ENCODE measurements at regions not wholly inside any gene's neighbourhood (a gene's known extent, or its start where the extent isn't known, plus 50 kb on each side); places are given as distances from the start of the nearest gene placed in this dataset.
A peak's percentile ranks its signal among the peaks of the same experiment; 100 is the strongest.

DNA sequence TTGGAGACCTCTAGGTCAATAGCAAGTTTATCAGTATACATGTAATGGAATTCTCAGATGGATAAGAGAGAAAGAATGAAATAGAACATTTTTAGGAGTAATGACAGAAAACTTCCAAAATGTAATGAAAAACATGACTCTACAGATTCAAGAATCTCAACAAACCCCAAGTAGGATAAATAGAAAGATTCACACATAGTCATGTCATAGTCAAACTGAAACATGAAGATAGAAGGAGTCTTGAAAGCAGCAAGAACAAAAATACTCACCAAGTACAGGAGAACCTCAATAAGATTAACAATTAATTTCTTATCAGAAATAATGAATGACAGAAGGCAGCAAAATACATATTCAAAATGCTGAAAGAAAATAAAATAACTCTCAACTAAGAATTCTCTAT, 164.5 kb downstream of the SPATA31D1 start:
- no peak for DNase-seq (ENCODE audit: low spot score)

DNA sequence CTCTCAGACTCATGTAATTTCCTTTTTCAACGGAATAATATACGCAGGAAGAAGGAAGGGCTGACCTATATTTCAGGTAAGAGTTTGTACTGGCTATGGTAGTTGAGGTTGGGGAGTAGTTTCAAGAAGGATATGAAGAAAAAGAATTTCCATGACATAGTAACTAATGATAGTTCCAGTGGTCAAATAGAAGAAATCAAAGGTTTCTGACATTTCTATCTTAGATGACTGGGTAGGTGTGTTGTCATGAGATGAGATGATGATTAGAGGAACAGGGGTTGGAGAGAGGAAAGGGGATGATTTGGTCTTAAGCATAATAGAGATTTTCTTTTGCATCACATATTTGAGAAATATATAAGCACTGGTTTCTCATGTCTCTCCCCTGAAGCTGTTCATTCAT, 166.0 kb downstream of the SPATA31D1 start:
- no peak for DNase-seq (ENCODE audit: low spot score)

DNA sequence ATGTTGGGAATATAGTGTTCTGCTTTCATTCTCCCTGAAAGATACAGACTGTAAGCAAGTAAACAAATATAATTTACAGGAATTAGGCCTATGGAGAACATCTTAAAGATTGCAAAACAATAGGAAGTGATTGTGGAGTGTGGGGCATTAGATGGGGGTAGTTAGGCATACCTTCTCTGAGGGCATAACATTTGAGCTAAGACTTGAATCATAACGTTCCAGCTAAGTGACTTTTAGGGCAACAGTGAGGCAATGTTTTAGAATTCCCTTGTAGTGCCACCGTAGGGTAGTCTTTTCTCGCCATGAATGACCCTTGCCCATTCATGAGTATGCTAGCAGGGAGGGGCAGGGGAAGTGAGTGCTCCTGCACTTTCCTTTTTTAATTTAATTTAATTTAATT, 173.3 kb downstream of the SPATA31D1 start:
- no peak for DNase-seq (ENCODE audit: low spot score)

DNA sequence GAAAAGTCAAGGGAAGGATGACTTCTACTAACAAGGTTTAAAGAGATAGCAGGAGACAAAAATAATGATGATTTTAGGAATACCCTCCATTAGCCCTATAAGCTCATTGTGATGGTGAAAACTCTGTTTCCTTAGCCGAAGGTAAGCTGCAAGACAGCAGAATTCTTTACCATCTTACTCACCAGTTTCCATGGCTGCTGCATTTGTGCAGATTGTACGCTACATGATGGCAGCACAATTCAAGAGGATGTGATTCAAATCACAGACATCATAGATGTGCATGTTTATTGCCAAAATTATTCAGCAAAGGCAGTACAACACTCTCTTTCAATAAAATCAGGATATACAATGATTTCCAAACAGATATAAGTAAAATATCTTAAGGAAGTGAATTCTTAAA, 175.6 kb downstream of the SPATA31D1 start:
- no peak for DNase-seq (ENCODE audit: low spot score)

DNA sequence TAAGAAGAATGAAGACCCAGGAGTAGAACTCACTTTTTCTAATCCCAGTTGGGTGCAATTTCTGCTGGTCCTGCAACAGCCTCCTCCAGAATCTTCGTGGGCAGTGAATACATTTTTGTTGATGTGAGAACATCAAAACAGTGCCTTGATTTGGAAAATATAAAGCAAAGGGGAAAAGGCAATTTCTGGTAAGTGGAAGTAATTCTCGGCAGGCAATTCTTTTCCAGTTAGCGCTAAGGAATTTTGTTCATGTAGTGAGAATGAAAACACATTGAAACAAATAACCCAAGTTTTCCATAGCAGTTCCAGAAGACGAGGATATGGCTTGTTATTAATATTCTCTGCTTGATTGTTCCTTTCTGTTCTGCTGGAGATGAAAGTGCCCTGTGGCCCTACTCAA, 178.7 kb downstream of the SPATA31D1 start:
- DNase-seq (ENCODE audit: low spot score): no peak

DNA sequence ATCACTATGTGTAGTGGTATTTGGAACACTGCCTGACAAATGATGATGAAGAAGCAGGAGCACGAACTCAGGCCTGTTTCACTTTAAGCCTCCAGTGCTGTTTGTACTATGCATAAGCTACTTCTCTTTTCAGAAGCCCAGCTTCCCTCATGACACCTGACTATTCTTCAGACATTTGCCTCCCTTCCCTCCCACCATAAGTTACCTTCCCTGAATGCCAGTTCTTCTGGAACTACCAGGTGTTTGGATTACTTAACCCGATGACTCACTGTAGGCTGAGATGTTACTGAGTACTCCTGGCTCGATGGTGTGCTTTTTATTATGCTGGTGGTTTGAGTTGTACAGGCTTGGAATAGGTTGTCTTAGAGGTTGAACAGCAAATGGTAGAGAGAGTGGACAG, 180.0 kb downstream of the SPATA31D1 start:
- DNase-seq (ENCODE audit: low spot score): no peak

DNA sequence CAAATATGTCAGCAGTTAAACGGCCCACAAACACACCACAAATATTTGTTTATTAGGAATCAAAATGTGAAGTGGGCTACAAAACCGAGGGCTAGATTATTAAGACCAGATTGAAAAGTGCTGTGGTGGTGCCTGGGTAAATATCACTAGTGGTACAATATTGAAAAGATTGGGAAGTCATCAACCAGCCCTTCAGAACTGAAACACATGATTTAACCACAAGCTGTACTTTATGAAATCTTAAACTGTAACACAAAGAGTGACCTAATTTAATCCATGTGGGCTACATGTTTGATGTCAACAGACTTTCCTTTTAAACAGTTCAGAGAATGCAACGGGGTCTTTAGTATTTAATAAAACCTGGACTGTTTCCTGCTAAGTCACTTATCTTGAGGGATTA, 182.3 kb downstream of the SPATA31D1 start:
- peak; percentile 25 for DNase-seq (ENCODE audit: low spot score)

DNA sequence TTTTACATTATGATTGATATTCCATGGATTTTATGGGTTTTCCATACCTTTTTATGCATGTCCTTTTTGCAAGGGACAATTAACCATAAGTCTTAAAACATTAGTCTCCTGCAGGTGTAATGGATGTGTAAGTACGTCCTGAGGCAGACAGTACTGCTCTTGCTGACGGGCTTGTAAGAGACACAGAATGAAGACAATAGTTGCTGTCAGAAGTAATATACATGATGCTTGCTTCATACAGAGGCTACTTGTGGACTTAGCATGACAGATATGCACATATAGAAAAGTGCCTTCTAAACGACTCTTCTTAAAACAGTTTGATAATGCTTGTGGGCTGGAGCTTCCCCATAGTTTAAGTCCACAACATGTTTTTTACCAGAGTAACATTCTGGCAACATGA, 182.7 kb downstream of the SPATA31D1 start:
- DNase-seq (ENCODE audit: low spot score): no peak

DNA sequence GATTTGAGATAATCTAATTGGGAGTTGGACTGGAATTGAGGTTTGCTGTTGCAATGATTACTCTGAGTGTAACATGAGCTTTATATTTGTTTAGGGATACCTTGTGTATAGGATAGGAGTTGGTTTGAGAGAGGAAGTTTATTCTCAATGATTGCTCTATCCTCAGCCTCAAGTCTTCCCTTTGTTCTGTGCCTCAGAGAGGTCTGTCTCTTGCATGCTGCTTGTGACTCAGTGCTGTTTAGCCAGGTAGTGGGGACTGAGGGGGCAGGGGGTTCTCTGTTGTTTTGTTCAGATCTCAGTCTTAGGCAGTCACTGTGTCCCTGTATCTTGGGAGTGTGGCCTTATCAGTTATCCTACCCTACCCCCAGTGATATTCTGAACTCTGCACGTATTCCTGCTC, 192.1 kb downstream of the SPATA31D1 start:
- no peak for DNase-seq (ENCODE audit: low spot score)

DNA sequence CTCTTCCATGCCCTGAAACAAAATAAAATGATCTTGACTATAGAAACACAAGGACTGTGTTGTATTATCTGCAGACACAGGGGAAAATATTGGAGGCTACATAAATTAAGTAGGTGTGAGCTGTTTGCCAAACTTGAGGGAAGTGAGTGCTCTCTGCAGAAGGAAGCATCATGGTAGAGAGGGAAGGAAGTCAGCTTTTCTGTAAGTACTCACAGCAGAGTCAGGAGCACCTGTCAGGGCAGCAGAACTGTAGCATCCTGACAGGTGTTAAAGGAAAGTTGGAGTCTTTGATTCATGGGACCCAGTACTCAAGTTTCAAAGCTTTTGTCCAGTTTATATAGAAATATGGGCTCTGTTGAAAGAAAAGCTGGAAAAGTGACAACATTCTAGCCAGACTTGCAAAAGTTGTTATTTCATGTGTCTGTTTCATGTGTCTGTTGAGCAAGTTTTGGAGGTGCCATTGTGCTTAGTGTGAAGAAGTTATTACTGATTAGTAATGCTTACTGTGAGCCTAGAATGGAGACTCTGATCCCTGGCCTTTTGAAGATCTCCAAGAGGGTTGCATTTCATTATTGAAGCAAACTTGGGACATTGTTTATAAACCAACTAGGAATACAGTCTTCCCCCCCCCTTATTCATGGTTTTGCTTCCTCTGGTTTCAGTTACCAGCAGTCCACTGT, 194.7 kb downstream of the SPATA31D1 start:
- DNase-seq (ENCODE audit: low spot score): peak; percentile 2

DNA sequence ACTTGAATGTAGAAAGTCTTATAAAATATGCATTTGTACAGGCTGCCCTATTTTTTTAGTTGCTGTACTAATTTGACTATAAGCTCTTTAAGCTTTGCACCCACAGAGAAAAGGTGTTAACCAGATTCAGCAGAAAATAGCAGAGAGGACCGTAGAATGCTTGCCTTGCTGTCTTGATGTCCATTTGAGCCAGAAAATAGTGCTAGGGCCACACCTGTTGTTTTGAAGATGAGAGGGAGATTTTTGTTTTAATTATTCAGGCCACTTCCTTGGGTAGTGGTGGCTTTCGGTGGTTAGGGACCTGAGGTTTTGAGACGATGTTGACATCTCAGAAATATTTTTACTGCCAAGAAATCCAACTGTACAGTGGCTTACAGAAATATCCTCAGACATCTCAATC, 196.0 kb downstream of the SPATA31D1 start:
- no peak for DNase-seq (ENCODE audit: low spot score)

DNA sequence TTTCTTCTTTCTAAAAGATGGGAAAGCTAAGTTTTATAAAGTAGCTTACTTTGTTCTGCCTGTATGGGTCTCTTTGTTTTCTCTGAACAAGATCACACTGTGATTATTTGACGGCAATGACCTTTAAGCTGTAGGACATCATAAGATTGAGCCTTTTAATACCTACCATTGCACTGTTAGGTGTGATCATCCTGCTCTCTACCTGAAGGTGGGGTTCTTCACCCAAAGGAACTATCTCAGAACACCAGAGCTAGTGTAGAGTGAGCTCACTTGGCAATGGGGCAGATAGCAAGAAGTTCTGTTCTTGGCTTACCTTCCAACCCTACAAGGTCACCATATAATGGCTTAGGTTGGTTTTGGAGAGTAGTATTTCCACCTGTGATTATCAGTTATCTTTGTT, 200.2 kb downstream of the SPATA31D1 start:
- DNase-seq (ENCODE audit: low spot score): no peak

DNA sequence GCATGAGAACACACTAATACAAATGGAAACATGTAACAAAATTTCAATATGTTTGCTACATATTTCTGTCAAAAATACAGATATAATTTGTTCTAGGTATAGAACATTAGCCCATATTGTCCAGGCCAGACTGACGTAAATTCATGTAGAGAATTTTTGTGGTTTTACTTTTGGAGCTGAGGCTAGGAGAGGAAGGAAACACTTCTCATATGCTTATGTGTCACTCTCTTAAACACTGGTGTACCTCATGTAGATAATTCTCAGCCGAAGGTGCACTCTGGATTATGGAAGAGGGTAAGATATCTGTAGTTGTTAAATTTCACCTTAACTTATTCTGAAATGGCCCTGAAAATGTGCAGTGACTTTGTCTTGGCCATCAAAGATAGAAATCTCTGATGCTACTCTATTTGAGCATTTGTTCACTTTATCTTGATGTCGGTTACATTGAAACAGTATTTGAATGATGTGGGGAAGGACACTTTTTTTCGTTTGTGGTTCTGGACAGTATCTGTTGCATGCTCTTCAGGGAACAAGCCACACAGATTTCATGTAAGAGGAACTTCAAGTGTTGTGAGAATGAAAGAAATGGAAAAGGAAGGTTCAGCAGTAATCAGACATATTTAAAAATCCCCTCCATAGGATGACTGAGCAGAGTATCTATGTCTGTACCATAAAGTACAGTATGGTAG, 202.7 kb downstream of the SPATA31D1 start:
- no peak for DNase-seq (ENCODE audit: low spot score)

DNA sequence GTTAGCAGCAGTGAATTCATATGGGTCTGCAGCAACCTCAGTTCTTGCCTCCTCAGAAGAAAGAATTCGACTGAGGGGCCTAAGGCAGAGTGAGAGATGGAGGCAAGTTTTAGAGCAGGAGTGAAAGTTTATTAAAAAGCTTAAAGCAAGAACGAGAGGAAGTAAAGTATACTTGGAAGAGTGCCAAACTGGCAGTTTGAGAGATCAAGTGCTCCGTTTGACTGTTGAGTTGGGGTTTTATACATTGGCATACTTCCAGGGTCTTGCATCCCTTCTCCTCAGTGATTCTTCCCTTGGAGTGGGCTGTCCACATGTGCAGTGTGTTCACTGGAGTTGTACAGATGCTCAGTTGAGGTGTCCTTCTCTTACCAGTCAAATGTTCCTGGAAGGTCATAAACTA, 203.6 kb downstream of the SPATA31D1 start:
- no peak for DNase-seq (ENCODE audit: low spot score)

DNA sequence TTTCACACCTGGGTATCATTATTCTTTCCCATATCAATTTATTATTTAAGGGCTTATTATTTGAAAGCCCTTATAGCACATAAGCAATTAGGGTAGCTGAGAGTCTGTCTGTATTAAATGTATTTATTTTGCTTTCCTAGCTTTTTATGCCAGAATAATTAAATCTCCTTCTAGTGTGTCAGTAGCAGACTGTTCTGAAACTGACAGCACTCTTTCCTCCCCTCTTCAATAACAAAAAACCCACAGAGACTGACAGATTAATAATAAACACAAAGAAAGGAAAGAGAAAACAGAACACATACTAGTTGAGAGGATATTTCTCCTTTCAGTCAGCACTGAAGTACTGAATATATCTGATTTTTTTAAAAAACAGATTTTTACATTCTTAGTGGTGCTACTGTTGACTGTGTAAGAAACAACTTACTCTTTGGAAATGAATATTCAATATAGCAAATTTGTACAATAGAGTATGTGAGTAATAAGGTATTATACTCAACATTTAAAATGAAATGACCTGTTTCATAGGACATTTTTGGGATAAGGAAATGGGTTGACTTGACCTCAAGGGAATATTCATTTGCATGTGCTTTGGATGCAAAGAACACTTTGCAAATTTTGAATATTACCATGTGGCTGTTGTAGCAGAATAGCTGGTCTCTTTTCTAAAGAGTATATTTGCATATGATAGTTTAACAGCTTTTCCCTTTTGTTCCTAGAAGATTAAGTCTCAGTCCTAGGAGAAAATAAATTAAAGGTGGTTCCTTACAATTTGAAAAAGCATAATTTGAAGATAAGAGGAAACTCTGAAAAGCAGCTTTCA, 208.3 kb downstream of the SPATA31D1 start:
- no peak for DNase-seq (ENCODE audit: low spot score)

DNA sequence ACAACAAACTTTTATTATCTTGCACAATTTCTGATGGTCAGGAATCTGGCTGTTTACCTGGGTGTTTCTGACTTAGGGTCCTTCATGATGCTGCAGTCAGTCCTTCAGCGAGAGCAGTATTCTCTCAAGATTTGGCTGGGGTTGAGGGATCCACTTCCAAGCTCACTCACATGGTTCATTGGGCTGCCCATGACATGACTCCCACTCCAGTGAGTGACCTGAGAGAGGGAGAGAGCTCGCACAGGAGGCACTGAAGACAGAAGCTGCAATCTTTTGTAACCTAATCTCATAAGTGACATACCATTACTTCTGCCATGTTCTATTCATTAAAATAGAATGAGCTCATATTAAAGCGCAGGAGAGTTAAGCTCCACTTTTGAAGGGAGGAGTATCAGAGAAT, 212.6 kb downstream of the SPATA31D1 start:
- DNase-seq (ENCODE audit: low spot score): no peak

DNA sequence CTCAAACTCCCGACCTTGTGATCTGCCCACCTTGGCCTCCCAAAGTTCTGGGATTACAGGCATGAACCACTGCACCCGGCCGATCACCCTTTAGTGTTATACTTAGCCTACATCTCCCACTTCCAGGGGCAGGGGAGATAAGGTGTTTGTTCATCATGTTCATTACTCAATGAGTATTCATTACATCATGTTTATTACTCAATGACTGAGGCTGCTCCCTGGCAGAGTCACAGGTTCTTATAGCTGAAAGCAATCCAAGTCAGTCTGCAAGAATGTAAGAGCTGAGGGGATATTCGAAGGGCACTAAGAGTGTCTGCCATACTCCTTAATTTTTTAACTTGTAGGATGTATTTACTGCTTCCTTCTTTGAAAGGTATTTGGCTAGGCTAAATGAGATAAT, 214.2 kb downstream of the SPATA31D1 start:
- DNase-seq (ENCODE audit: low spot score): peak; percentile 13

DNA sequence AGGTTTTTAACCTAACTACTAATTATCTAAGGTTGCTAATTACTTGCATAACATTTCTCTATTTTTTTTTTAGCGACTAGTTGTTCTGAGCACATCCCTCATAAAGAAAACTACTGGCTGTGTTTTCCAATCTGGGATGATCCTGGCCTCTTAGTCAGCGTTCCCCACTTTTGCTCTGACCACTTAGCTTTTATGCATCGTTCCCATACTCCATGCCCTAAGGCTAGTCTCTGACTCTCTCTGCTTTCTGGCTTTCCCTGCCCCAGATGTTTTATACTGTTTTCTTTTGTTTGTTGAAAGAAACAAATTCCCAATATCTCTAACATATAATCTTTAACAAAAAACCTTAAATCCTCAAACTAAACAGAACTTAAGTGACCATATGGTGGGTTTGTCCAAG, 217.9 kb downstream of the SPATA31D1 start:
- no peak for DNase-seq (ENCODE audit: low spot score)

DNA sequence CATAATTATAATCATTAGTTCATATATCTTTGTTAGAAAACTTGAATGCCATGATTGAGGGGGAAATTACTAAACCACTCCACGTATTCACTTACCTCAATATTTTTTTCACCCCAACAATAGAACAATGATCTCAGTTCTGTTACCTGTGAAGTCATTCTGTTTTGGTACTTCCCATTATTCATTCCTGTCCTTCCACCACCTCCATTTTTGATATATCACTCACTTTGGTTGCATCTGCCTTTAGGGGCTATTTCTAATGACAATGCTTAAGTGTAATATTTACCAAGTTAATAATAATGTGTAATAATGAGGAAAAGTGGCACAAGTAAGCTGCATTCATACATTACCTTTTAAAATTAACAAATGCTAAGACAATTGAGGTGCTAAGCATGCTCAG, 218.4 kb downstream of the SPATA31D1 start:
- DNase-seq (ENCODE audit: low spot score): no peak

DNA sequence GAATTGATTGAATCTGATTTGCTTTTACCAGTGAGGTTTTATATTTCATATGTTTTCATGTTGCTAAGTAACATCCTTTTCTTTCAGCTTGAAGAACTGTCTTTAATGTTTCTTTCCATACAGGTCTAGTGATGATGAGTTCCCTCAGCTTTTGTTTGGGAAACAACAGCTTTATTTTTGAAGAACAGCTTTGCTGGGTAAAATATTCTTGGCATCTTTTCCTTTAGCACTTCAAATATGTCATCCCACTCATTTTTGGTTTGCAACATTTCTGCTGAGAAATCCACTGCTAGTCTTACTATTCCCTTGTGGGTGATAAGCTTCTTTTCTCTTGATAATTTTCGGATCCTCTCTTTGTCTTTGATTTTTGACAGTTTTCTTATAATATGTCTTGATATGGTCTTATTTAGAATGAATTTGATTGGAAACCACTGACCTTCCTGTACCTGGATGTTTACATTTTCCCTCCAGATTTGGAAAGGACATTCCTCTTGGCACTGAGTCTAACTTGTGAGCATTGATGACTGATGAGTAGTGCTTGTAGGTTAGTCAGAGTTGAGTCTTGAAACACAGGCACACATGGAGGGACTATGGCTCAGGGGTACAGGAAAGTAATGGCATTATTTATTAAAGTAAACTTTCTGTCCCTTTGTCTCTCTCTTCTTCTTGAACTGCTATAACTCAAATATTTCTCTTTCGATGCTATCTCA, 220.3 kb downstream of the SPATA31D1 start:
- DNase-seq (ENCODE audit: low spot score): no peak

DNA sequence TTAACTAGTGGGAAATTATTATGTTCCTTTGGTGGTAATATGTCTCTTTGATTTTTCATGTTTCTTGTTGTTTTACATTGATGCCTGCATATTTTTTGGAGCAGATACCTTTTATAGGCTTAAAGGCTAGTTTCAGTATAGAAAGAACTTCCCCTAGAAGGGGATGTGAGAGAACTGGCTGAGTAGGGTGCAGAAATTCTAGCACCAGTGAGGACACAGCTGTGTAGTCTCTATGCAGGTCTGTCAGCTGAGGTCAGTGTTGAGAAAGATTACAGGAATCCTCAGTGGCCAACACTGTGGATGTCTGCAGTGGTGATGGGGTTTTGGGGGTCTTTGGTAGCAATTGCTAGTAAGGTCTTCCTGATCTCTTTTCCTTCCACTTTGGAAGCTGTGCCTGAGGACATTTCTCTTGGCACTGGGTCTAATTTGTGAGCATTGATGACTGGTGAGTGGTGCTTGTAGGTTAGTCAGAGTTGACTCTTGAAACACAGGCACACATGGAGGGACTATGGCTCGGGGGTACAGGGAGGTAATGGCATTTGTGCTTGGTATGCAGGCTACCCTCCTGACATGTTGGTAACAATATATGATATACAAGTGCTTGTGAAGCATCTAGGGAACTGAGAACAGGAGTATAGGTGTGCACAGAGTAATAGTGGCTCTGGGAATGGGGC, 221.4 kb downstream of the SPATA31D1 start:
- no peak for DNase-seq (ENCODE audit: low spot score)

DNA sequence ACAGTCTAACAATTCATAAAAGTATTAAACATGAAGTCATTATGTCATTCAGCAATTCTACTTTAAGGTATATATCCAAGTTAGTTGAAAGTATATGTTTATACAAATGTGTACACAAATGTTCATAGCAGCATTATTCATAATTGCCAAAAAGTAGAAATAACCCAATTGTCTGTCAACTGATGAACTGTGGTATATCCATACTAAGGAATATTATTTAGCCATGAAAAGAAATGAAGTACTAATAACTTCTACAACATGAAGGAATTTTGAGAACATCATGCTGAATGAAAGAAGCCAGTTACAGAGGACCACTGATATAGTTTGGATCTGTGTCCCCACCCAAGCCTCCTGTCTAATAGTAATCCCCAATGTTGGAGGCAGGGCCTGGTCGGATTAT, 224.3 kb downstream of the SPATA31D1 start:
- DNase-seq (ENCODE audit: low spot score): no peak

Data from AG08395 (cell line).